Gastroesophageal sphincter (tissue), 4 donors: ENCODE measurements at regions not wholly inside any gene's neighbourhood (a gene's known extent, or its start where the extent isn't known, plus 50 kb on each side); places are given as distances from the start of the nearest gene placed in this dataset.

Experiments used
- ATAC-seq: fragments of 150-250 bp; one replicate; pipeline ENCODE4 v1.9.1; 2016; ENCODE audit warnings: mild to moderate bottlenecking, moderate library complexity
- H3K27ac ChIP-seq, 4 donors: fragments of 200-600 bp; sonication (generic) in 3 of 4; 1 replicate in 3 of 4; 2 replicates in 1 of 4; pipeline ENCODE4 v1.5.1; 2016 to 2019
- H3K27me3 ChIP-seq: fragments of 200-600 bp; sonication (generic); one replicate; pipeline ENCODE4 v1.5.1; 2019
- H3K36me3 ChIP-seq, 2 donors: fragments of 200-600 bp; sonication (generic); one replicate each; pipeline ENCODE4 v1.5.1; 2019; ENCODE audit warnings: control low read depth in 1 of 2
- H3K4me1 ChIP-seq, 3 donors: fragments of 200-600 bp; sonication (generic); 1 replicate in 2 of 3; 2 replicates in 1 of 3; pipeline ENCODE4 v1.5.1; 2016 to 2019; ENCODE audit warnings: control low read depth in 2 of 3
- H3K4me3 ChIP-seq, 2 donors: fragments of 200-600 bp; sonication (generic); one replicate each; pipeline ENCODE4 v1.5.1; 2019; ENCODE audit warnings: mild to moderate bottlenecking in 1 of 2, moderate library complexity in 1 of 2
- H3K9me3 ChIP-seq, 3 donors: fragments of 200-600 bp; sonication (generic); one replicate each; pipeline ENCODE4 v1.5.1; 2017 to 2019; ENCODE audit warnings: control low read depth in 2 of 3
- CTCF ChIP-seq, 4 experiments: fragments of 200-600 bp in 2 of 4; fragments of 450-650 bp in 2 of 4; sonication (generic) in 1 of 4; IDR thresholded peaks; one replicate each; pipeline ENCODE4 v1.5.1; 2017 to 2019; ENCODE audit warnings: antibody characterized with exemption in 4 of 4, mild to moderate bottlenecking in 2 of 4, moderate library complexity in 2 of 4
- EP300 ChIP-seq: sonication (generic); formaldehyde crosslinking; IDR thresholded peaks from one replicate; pipeline ENCODE4 v1.6.1; 2017; ENCODE audit warnings: antibody characterized with exemption, mild to moderate bottlenecking
- POLR2A ChIP-seq, 2 donors: fragments of 450-650 bp; IDR thresholded peaks; one replicate each; pipeline ENCODE4 v1.6.1; 2017; ENCODE audit warnings: antibody characterized with exemption in 2 of 2, mild to moderate bottlenecking in 2 of 2, moderate library complexity in 1 of 2
- POLR2AphosphoS5 ChIP-seq: sonication (generic); formaldehyde crosslinking; IDR thresholded peaks from one replicate; pipeline ENCODE4 v1.6.1; 2017; ENCODE audit warnings: antibody characterized with exemption
- WGBS, 2 donors: methylation state at CpG; one replicate each; pipeline ENCODE4 v1.1.5; 2018; ENCODE audit warnings: low coverage in 1 of 2; 5-methylcytosine and 5-hydroxymethylcytosine counted together

GRCh38 chr14:22489244-22489545 lies 99.8 kb downstream of the DAD1 start:
- TF ChIP-seq EP300 (no peak), POLR2A (IDR thresholded peaks at IDR 0.05) (no peak), CTCF (IDR thresholded peaks at IDR 0.05) (no peak), POLR2AphosphoS5 (no peak)
- ATAC-seq, result no peak
- Histone ChIP-seq H3K4me1 (peaks cover 0 to 14% (median 0%) of the 10 kb centered on the region in 3 donors), H3K4me3 (no peak overlapping the region), H3K9me3 (no peaks in the 10 kb centered on the region), H3K27ac (no peak overlapping the region), H3K27me3 (peaks cover 37% of the 10 kb centered on the region), H3K36me3 (no peaks in the 10 kb centered on the region)
- 56 to 59% methylated on average over 1 to 5 of the region's 5 CpGs for WGBS, 2 donors

GRCh38 chr14:22488522-22489243 lies 100.3 kb downstream of the DAD1 start:
- TF ChIP-seq POLR2A (IDR thresholded peaks at IDR 0.05), result no peak
- no peak for TF ChIP-seq CTCF (IDR thresholded peaks at IDR 0.05)
- TF ChIP-seq EP300, result no peak
- no peak for TF ChIP-seq POLR2AphosphoS5
- no peak for ATAC-seq
- H3K36me3 ChIP-seq, result no peaks in the 10 kb centered on the region
- no peak overlapping the region for H3K4me3 ChIP-seq
- H3K27ac ChIP-seq, result no peak overlapping the region
- H3K4me1 ChIP-seq, result peaks cover 0 to 14% (median 0%) of the 10 kb centered on the region in 3 donors
- H3K27me3 ChIP-seq, result peaks cover 37% of the 10 kb centered on the region
- 81 to 85% methylated on average over 6 to 10 of the region's 10 CpGs for WGBS, 2 donors
- no peaks in the 10 kb centered on the region for H3K9me3 ChIP-seq

- Histone ChIP-seq H3K36me3 (no peaks in the 10 kb centered on the region), H3K4me3 (no peak overlapping the region), H3K9me3 (no peaks in the 10 kb centered on the region), H3K27ac (no peak overlapping the region), H3K27me3 (peaks cover 37% of the 10 kb centered on the region), H3K4me1 (peaks cover 0 to 14% (median 0%) of the 10 kb centered on the region in 3 donors)
- WGBS, 2 donors, result 45 to 100% methylated on average over 1 of the region's 1 CpG
- ATAC-seq, result no peak
- TF ChIP-seq POLR2AphosphoS5 (no peak), POLR2A (IDR thresholded peaks at IDR 0.05) (no peak), EP300 (no peak)
These were observed 101.1 kb downstream of the DAD1 start for GRCh38 chr14:22487941-22488340.

GRCh38 chr14:22487401-22487800 lies 101.6 kb downstream of the DAD1 start:
- no peak for ATAC-seq
- Histone ChIP-seq H3K4me3 (no peak overlapping the region), H3K27me3 (peaks cover 37% of the 10 kb centered on the region), H3K27ac (no peak overlapping the region), H3K4me1 (peaks cover 0 to 18% (median 0%) of the 10 kb centered on the region in 3 donors), H3K36me3 (no peaks in the 10 kb centered on the region), H3K9me3 (no peaks in the 10 kb centered on the region)
- TF ChIP-seq EP300 (no peak), CTCF (IDR thresholded peaks at IDR 0.05) (no peak), POLR2AphosphoS5 (no peak), POLR2A (IDR thresholded peaks at IDR 0.05) (no peak)
- WGBS, 2 donors, result 89 to 100% methylated on average over 1 of the region's 1 CpG

- Histone ChIP-seq H3K27me3 (peaks cover 37% of the 10 kb centered on the region), H3K4me3 (no peak overlapping the region), H3K4me1 (peaks cover 0 to 20% (median 0%) of the 10 kb centered on the region in 3 donors), H3K9me3 (no peaks in the 10 kb centered on the region), H3K27ac (no peak overlapping the region), H3K36me3 (no peaks in the 10 kb centered on the region)
- WGBS, 2 donors, result 89 to 93% methylated on average over 3 to 5 of the region's 5 CpGs
- no peak for TF ChIP-seq CTCF (IDR thresholded peaks at IDR 0.05)
- no peak for TF ChIP-seq POLR2A (IDR thresholded peaks at IDR 0.05)
- no peak for TF ChIP-seq POLR2AphosphoS5
- no peak for TF ChIP-seq EP300
- no peak for ATAC-seq
These were observed 102.3 kb downstream of the DAD1 start for GRCh38 chr14:22486675-22487074.
